GM10266 (cell line): ENCODE measurements at regions not wholly inside any gene's neighbourhood (a gene's known extent, or its start where the extent isn't known, plus 50 kb on each side); places are given as distances from the start of the nearest gene placed in this dataset.

Source experiments
- DNase-seq: peaks from one replicate; pipeline ENCODE4 v3.0.0; 2012; ENCODE audit errors: extremely low spot score
- TF ChIP-seq, protein P1 (sequence below): IDR thresholded peaks from 2 replicates; pipeline ENCODE4 v1.5.1; 2012; ENCODE audit warnings: mild to moderate bottlenecking, low read depth; ENCODE audit not compliant: control insufficient read depth, insufficient read depth; ENCODE audit errors: missing control alignments

DNA sequence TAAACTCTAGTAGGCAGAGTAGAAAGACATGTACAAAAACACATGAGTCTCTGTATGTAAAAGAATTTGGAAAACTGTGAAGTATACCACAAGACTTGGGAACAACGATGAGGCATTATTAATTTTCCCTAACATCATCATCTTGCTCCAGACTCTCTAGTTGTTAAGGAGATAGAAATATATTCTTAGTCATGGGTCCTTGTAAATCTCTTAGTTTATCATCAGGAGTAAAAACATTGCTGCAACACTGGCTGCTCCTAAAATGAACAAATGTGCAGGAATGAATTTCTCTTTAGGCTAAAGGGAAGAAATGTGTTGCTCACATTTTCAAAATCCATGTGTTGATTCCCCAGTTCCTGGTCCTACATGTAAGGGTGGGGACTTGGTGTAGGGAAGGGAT, 384.6 kb downstream of the STIM2 start:
- TF ChIP-seq, protein P1, sequence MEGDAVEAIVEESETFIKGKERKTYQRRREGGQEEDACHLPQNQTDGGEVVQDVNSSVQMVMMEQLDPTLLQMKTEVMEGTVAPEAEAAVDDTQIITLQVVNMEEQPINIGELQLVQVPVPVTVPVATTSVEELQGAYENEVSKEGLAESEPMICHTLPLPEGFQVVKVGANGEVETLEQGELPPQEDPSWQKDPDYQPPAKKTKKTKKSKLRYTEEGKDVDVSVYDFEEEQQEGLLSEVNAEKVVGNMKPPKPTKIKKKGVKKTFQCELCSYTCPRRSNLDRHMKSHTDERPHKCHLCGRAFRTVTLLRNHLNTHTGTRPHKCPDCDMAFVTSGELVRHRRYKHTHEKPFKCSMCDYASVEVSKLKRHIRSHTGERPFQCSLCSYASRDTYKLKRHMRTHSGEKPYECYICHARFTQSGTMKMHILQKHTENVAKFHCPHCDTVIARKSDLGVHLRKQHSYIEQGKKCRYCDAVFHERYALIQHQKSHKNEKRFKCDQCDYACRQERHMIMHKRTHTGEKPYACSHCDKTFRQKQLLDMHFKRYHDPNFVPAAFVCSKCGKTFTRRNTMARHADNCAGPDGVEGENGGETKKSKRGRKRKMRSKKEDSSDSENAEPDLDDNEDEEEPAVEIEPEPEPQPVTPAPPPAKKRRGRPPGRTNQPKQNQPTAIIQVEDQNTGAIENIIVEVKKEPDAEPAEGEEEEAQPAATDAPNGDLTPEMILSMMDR = no peak
- no peak for DNase-seq

GRCh38 chr4:27248829-27249228, 388.2 kb downstream of the STIM2 start:
- no peak for DNase-seq
- TF ChIP-seq, protein P1 = no peak

GRCh38 chr4:27251771-27252170, 391.1 kb downstream of the STIM2 start:
- no peak for DNase-seq
- TF ChIP-seq, protein P1 = no peak

GRCh38 chr4:27267339-27267969, 406.8 kb downstream of the STIM2 start:
- no peak for DNase-seq
- TF ChIP-seq, protein P1 = no peak

- TF ChIP-seq, protein P1 = no peak
- no peak for DNase-seq
Measured at GRCh38 chr4:27267970-27268355, 407.3 kb downstream of the STIM2 start.

DNA sequence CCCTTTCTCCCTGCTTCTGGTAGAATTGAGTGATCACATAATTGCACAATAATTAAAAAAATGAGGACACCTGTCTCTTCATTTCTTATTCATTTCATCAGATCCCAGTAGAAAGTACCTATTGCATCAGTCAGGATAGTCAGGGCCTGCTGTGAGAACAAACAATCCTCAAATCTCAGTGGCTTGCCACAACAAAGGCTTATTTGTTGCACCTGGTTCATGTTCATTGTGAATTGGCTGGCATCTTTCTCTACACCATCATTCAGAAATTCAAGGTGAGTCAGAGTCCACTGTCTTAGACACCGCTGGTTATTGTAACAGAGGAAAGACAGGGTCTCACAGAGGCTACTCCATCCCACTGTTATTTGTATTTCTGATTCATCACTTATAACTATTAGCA, 409.8 kb downstream of the STIM2 start:
- no peak for DNase-seq
- TF ChIP-seq, protein P1 = no peak

DNA sequence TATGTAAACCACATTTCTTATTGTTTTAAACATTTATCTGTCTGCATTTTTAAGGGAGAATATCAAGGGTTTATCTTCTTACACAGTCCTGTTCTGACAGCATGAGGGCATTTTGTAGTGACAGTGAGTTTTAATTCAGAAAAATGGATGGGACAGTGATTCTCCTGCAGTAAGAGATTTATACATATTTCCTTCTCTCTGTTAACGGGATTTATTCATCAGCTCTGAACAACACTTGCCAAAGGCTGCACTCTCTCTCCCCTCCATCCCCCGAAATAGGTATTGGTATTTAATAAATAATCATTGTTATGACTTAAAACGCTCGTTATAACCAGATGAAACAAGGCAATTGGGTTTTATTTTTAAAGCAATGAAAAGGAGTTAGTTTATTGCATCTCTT, 410.9 kb downstream of the STIM2 start:
- TF ChIP-seq, protein P1 = no peak
- no peak for DNase-seq
